ENCODE measurements at regions not wholly inside any gene's neighbourhood (a gene's known extent, or its start where the extent isn't known, plus 50 kb on each side); places are given as distances from the start of the nearest gene placed in this dataset.

- no peak for DNase-seq
Observed at GRCh38 chrX:124529786-124530185, 183.4 kb downstream of the SH2D1A start.

- DNase-seq = no peak
Observed at GRCh38 chrX:124530803-124531202, 184.4 kb downstream of the SH2D1A start.

GRCh38 chrX:124534536-124534935 is 188.2 kb downstream of the SH2D1A start:
- no peak for DNase-seq

- DNase-seq = no peak
Observed at GRCh38 chrX:124540474-124540873, 194.1 kb downstream of the SH2D1A start.

GRCh38 chrX:124548571-124548970 is 202.2 kb downstream of the SH2D1A start:
- no peak for DNase-seq

GRCh38 chrX:124555036-124555595 is 208.8 kb downstream of the SH2D1A start:
- no peak for DNase-seq

GRCh38 chrX:124557976-124558375 is 211.6 kb downstream of the SH2D1A start:
- DNase-seq = no peak

GRCh38 chrX:124573468-124573867 is 227.1 kb downstream of the SH2D1A start:
- DNase-seq = no peak

GRCh38 chrX:124592744-124593143 is 246.4 kb downstream of the SH2D1A start:
- DNase-seq = no peak

- DNase-seq = no peak
Observed at GRCh38 chrX:124594017-124594651, 247.8 kb downstream of the SH2D1A start.

GRCh38 chrX:124605511-124605910 is 259.1 kb downstream of the SH2D1A start:
- no peak for DNase-seq

- DNase-seq = no peak
Observed at GRCh38 chrX:124606724-124607123, 260.4 kb downstream of the SH2D1A start.

- no peak for DNase-seq
Observed at GRCh38 chrX:124619710-124620109, 273.3 kb downstream of the SH2D1A start.

GRCh38 chrX:124634363-124634762 is 288.0 kb downstream of the SH2D1A start:
- no peak for DNase-seq

GRCh38 chrX:124641737-124642491 is 295.6 kb downstream of the SH2D1A start:
- no peak for DNase-seq

GRCh38 chrX:124646403-124646802 is 300.0 kb downstream of the SH2D1A start:
- DNase-seq = no peak

- DNase-seq = peak; percentile 95
Observed at GRCh38 chrX:124651031-124651430, 304.7 kb downstream of the SH2D1A start.

- peak; percentile 54 for DNase-seq
Observed at GRCh38 chrX:124665621-124666400, 319.4 kb downstream of the SH2D1A start.

GRCh38 chrX:124679199-124679598 is 332.8 kb downstream of the SH2D1A start:
- DNase-seq = no peak

- DNase-seq = no peak
Observed at GRCh38 chrX:124680287-124680686, 333.9 kb downstream of the SH2D1A start.

GRCh38 chrX:124690495-124690894 is 344.1 kb downstream of the SH2D1A start:
- DNase-seq = no peak

GRCh38 chrX:124699876-124700275 is 353.5 kb downstream of the SH2D1A start:
- no peak for DNase-seq

- DNase-seq = no peak
Observed at GRCh38 chrX:124717537-124717936, 371.2 kb downstream of the SH2D1A start.
